ENCODE measurements at regions not wholly inside any gene's neighbourhood (a gene's known extent, or its start where the extent isn't known, plus 50 kb on each side); places are given as distances from the start of the nearest gene placed in this dataset.
A peak's percentile ranks its signal among the peaks of the same experiment; 100 is the strongest.

DNA sequence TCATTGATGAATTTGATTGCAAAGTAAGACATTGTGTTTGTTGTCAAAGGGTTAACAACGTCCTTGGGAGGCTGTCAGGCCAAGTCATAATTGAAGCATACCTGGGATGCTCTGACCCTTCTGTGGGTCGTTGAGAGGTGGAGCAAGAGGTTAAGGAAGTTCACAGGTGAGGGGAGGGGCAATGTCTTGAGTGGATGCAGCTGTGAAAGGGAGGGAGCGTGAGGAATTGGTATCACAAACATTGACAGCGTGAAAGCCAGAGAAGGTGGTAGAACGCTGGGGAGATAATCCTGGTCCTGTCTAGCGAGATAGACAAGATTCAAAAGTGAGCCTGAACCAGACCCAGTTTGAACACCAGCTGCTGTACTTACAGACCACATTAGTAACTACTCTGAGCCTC, 79.4 kb downstream of the HES1 start:
- Histone ChIP-seq H3K4me1 (peaks cover 0 to 16% (median 11%) of the 10 kb centered on the region in 4 donors), H3K27ac (no peak overlapping the region), H3K4me3 (no peak overlapping the region), H3K27me3 (no peaks in the 10 kb centered on the region), H3K9me3 (no peaks in the 10 kb centered on the region), H3K36me3 (no peaks in the 10 kb centered on the region)
- TF ChIP-seq, protein P1, sequence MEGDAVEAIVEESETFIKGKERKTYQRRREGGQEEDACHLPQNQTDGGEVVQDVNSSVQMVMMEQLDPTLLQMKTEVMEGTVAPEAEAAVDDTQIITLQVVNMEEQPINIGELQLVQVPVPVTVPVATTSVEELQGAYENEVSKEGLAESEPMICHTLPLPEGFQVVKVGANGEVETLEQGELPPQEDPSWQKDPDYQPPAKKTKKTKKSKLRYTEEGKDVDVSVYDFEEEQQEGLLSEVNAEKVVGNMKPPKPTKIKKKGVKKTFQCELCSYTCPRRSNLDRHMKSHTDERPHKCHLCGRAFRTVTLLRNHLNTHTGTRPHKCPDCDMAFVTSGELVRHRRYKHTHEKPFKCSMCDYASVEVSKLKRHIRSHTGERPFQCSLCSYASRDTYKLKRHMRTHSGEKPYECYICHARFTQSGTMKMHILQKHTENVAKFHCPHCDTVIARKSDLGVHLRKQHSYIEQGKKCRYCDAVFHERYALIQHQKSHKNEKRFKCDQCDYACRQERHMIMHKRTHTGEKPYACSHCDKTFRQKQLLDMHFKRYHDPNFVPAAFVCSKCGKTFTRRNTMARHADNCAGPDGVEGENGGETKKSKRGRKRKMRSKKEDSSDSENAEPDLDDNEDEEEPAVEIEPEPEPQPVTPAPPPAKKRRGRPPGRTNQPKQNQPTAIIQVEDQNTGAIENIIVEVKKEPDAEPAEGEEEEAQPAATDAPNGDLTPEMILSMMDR (IDR thresholded peaks at IDR 0.05) = no peak
- intact Hi-C loops (cut with DNase I) = no loop called here
- peak; percentile 14 for DNase-seq
- 60 to 71% methylated on average over 6 of the region's 6 CpGs for WGBS, 2 donors

DNA sequence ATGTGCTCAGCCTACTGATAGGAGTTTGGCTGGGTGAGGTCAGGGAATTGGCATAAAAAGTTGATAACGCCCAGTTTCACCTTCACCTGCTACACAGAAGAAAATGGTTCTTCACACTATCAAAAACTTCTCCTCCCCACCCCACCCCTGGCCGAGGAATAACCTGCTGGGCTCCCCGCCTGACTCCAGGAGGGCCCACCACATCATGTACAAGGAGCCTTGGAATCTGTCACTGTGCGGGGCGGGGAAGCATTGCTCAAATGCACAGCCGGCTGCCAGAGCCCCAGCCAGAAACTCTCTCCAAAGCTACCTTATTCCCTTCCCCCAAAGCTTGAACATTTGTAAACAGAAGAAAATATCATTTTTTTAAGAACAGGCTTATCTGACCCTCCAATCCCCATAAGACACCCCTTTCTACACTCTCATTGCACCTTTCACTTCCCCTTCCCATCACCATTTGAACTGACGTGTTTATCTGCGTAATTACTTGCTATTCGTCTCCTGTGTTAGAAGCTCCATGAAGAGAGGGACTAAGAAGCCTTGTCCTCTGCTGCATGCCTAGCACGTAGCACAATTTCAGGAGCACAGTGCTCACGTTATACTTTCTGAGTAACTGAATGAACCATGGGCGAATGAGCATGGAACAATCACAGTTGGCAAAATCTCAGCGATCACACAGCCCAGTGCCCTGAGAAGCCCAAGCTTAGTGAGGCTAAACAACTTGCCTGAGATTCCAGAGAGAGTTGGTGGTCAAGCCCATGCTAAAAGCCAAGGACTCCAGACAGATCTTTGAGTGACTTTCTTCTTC, 82.9 kb downstream of the HES1 start:
- intact Hi-C loops (cut with DNase I) = no loop called here
- Histone ChIP-seq H3K4me1 (peaks cover 0 to 12% (median 7%) of the 10 kb centered on the region in 4 donors), H3K9me3 (no peaks in the 10 kb centered on the region), H3K27me3 (no peaks in the 10 kb centered on the region), H3K27ac (no peak overlapping the region), H3K4me3 (no peak overlapping the region), H3K36me3 (no peaks in the 10 kb centered on the region)
- DNase-seq = no peak
- WGBS, 2 donors = 83 to 88% methylated on average over 13 of the region's 13 CpGs
- TF ChIP-seq POLR2A (IDR thresholded peaks at IDR 0.05) (no peak), POLR2AphosphoS5 (IDR thresholded peaks at IDR 0.05) (no peak), EP300 (IDR thresholded peaks at IDR 0.05) (no peak)
- TF ChIP-seq, protein P1 (IDR thresholded peaks at IDR 0.05) = no peak

- no peak for TF ChIP-seq POLR2AphosphoS5 (IDR thresholded peaks at IDR 0.05)
- no peak for TF ChIP-seq POLR2A (IDR thresholded peaks at IDR 0.05)
- no peak for TF ChIP-seq EP300 (IDR thresholded peaks at IDR 0.05)
- TF ChIP-seq, protein P1 (IDR thresholded peaks at IDR 0.05) = no peak
- no peaks in the 10 kb centered on the region for H3K9me3 ChIP-seq
- H3K27me3 ChIP-seq = no peaks in the 10 kb centered on the region
- peaks cover 0 to 22% (median 16%) of the 10 kb centered on the region in 4 donors for H3K4me1 ChIP-seq
- H3K4me3 ChIP-seq = no peak overlapping the region
- WGBS, 2 donors = 93 to 94% methylated on average over 10 of the region's 10 CpGs
- DNase-seq = no peak
- no peak overlapping the region for H3K27ac ChIP-seq
- H3K36me3 ChIP-seq = no peaks in the 10 kb centered on the region
- intact Hi-C loops (cut with DNase I) = no loop called here
These were observed 84.0 kb downstream of the HES1 start for GRCh38 chr3:194219826-194220410.

- no peak for DNase-seq
- 94 to 95% methylated on average over 8 of the region's 8 CpGs for WGBS, 2 donors
- Histone ChIP-seq H3K9me3 (no peaks in the 10 kb centered on the region), H3K4me1 (peaks cover 0 to 26% (median 20%) of the 10 kb centered on the region in 4 donors), H3K27me3 (no peaks in the 10 kb centered on the region), H3K36me3 (no peaks in the 10 kb centered on the region), H3K4me3 (no peak overlapping the region), H3K27ac (no peak overlapping the region)
- TF ChIP-seq, protein P1 (IDR thresholded peaks at IDR 0.05) = no peak
- no peak for TF ChIP-seq POLR2AphosphoS5 (IDR thresholded peaks at IDR 0.05)
- TF ChIP-seq POLR2A (IDR thresholded peaks at IDR 0.05) = no peak
- no peak for TF ChIP-seq EP300 (IDR thresholded peaks at IDR 0.05)
- intact Hi-C loops (cut with DNase I) = no loop called here
These were observed 85.0 kb downstream of the HES1 start for GRCh38 chr3:194220901-194221326.

Data from sigmoid colon (tissue), 6 donors.